Motor neuron (in vitro differentiated cells): ENCODE measurements at regions not wholly inside any gene's neighbourhood (a gene's known extent, or its start where the extent isn't known, plus 50 kb on each side); places are given as distances from the start of the nearest gene placed in this dataset.

Experiments used
- ATAC-seq, 8 experiments: fragments of 200-7000 bp; cut with Tn5 transposase; replicated peaks in 6 of 8; 2 replicates each; pipeline ENCODE4 v1.8.0; 2021; ENCODE audit warnings: mild to moderate bottlenecking in 8 of 8, moderate library complexity in 8 of 8
- H3K27ac ChIP-seq, 2 donors: fragments of 250-450 bp; sonication (Bioruptor Pico); 2 replicates each; pipeline ENCODE4 v1.9.0; 2021; ENCODE audit warnings: antibody characterized with exemption in 2 of 2, mild to moderate bottlenecking in 2 of 2, moderate library complexity in 1 of 2
- H3K4me1 ChIP-seq, 2 donors: fragments of 250-450 bp; sonication (Bioruptor Pico); replicated peaks in 1 of 2; 2 replicates each; pipeline ENCODE4 v1.6.1; 2021; ENCODE audit warnings: antibody characterized with exemption in 2 of 2, mild to moderate bottlenecking in 2 of 2, moderate library complexity in 1 of 2
- H3K4me3 ChIP-seq, 5 donors: fragments of 250-450 bp; sonication (Bioruptor Pico); 2 replicates each; pipeline ENCODE4 v1.9.0; 2021; ENCODE audit warnings: antibody characterized with exemption in 5 of 5, mild to moderate bottlenecking in 5 of 5, moderate library complexity in 4 of 5
- WGBS, 10 experiments: fragments of 450-650 bp; shearing (Covaris generic); methylation state at CpG; one replicate each; pipeline ENCODE4 v1.0.0; 2022; 5-methylcytosine and 5-hydroxymethylcytosine counted together
- in situ Hi-C, 9 experiments: fragments of 400-800 bp; cut with MboI; loops; one replicate each; pipeline ENCODE4 v1.15.0; 2021; ENCODE audit warnings: low sequenced_read_pairs in 9 of 9, low pct_unique_long_range_greater_than_20kb in 2 of 9; ENCODE audit not compliant: unreplicated experiment in 9 of 9

DNA sequence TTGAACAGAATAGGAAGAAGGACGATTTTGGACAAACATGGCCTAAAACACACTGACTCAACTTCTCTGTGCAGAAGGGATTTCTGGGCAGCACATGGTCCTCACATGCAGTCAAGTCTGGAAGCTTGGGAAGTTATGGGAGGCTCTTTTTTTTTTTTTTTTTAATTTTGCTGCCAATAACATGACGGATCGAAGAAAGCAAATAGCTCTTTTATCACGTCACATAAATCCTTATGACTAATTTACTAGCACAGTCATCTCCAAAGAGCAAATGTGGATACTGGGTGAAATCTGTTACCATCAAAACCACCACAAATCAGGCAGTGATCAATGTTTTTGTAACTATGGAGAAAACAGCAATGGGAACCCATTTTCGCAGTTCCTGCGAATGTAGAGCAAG, 193.3 kb upstream of the FAM9B start:
- in situ Hi-C loops: no loop called here
- ATAC-seq: no peak
- no peaks in the 10 kb centered on the region for H3K4me1 ChIP-seq
- H3K27ac ChIP-seq: no peak overlapping the region
- H3K4me3 ChIP-seq: no peak overlapping the region
- WGBS, 10 experiments: 65 to 100% (median 99%) methylated on average over 2 to 5 of the region's 6 CpGs; no CpG with 5 or more reads in 6 of the 10 experiments

DNA sequence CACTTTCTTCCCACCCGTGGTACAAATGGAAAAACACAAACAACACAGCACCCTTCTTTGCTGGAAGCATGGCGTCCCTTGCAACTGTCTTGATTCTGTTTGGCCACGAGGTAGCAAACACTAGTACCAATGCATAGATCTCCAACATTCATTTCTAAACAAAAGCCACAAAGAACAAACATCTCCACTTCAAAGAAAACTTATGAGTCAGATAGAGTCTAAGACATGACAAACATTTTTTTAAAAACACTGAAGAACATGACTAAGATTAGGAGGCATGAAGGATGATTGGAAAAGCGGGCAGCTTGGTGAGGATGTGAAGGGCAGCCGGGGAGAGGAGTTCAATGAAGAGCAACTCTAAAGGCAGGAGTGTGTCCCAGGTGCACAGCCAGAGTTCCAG, 197.6 kb upstream of the FAM9B start:
- H3K4me1 ChIP-seq: peaks cover 4 to 14% of the 10 kb centered on the region in 2 donors

DNA sequence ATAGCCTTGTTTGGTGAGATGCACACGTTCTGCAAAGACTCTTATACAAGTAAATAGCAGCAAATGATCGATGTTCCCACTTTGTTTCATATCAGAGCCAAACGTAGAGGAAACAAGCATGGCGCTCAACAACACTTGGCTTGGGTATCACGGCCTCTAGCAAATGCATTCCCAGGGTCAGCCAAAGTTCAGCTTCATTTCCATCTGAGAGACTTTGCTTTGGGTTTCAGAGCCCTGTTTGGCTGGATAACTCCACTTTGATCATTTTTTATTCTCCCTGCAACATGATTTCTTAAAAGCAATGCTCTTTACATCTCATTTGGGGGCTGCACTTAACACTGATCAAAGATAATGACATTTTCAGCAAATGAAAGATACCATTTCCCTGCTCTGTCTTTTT, 199.2 kb upstream of the FAM9B start:
- ATAC-seq: no peak
- no peak overlapping the region for H3K4me3 ChIP-seq
- no peak overlapping the region for H3K27ac ChIP-seq
- H3K4me1 ChIP-seq: peaks cover 4 to 16% of the 10 kb centered on the region in 2 donors
- in situ Hi-C loops: no loop called here
- WGBS, 10 experiments: 25 to 70% (median 39%) methylated on average over 2 to 5 of the region's 5 CpGs; no CpG with 5 or more reads in 6 of the 10 experiments

More for the DNA sequence above, 197.6 kb upstream of the FAM9B start:
- in situ Hi-C loops: no loop called here
- Histone ChIP-seq H3K27ac (no peak overlapping the region), H3K4me3 (no peak overlapping the region)
- no peak for ATAC-seq
- WGBS, 10 experiments: 0 to 90% (median 66%) methylated on average over 1 to 5 of the region's 5 CpGs; no CpG with 5 or more reads in 5 of the 10 experiments

DNA sequence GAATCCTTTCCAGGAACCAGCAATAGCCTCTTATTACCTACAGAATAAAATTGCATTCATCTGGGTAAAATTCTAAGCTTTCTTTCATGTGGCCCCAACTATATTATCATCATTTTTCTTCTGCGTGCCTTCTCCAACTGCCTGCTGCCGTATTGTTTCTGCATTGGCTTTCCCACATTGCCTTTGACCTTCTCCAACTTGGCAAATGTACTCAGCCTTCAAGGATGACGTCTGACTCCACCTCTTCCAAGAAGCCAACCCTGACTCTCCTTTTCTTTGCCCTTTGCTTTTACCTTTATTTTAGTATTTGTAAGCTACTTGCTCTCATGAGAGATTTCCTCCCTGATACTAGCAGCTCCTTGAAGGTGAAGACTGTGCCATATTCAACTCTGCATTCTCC, 200.4 kb upstream of the FAM9B start:
- peaks cover 4 to 16% of the 10 kb centered on the region in 2 donors for H3K4me1 ChIP-seq
- 58 to 100% (median 83%) methylated on average over 1 to 3 of the region's 3 CpGs; no CpG with 5 or more reads in 5 of the 10 experiments for WGBS, 10 experiments
- H3K4me3 ChIP-seq: no peak overlapping the region
- in situ Hi-C loops: no loop called here
- no peak overlapping the region for H3K27ac ChIP-seq
- no peak for ATAC-seq

DNA sequence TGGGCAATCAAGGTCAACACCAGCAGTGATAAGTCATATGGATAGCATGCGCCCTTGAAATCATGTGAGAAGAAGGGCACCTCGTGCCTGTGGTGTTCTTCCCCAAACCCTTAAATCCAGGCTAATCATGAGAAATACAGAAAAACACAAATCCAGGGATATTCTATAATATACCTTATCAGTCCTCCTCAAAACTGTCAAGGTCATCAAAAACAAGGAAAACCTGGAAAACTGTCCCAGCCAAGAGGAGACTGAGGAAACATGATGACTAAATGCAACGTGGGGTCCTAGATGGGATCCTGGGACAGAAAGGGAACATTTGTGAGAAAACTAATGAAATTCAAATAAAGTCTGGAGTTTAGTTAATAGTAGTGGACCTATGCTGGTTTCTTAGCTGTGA, 201.8 kb upstream of the FAM9B start:
- 14 to 90% (median 80%) methylated on average over 1 to 3 of the region's 3 CpGs; no CpG with 5 or more reads in 7 of the 10 experiments for WGBS, 10 experiments
- H3K27ac ChIP-seq: no peak overlapping the region
- H3K4me3 ChIP-seq: no peak overlapping the region
- in situ Hi-C loops: no loop called here
- H3K4me1 ChIP-seq: peaks cover 4 to 16% of the 10 kb centered on the region in 2 donors
- no peak for ATAC-seq

DNA sequence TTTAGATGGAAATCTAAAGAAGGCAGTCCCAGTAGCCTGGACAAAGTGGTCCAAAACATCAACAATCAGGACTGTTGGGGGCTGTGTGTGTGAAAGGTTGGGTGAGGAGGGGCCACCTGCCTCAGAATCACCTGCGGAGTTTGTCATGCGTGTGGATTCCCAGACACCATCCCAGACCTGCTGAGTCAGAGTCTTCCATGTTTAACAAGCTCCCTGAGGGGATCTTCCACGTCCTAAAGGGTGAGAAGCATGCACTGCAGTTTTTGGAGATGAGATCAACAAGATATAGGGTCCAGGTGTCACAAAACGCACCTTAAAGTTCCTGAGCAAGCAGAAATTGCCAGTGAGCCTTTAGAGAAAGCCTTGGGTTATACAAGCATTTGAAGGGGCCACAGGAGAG, 207.0 kb upstream of the FAM9B start:
- no peak overlapping the region for H3K4me3 ChIP-seq
- 14 to 89% methylated on average over 1 to 4 of the region's 4 CpGs; no CpG with 5 or more reads in 8 of the 10 experiments for WGBS, 10 experiments
- H3K27ac ChIP-seq: no peak overlapping the region
- in situ Hi-C loops: no loop called here
- no peak for ATAC-seq
- H3K4me1 ChIP-seq: peaks cover 0 to 2% of the 10 kb centered on the region in 2 donors

DNA sequence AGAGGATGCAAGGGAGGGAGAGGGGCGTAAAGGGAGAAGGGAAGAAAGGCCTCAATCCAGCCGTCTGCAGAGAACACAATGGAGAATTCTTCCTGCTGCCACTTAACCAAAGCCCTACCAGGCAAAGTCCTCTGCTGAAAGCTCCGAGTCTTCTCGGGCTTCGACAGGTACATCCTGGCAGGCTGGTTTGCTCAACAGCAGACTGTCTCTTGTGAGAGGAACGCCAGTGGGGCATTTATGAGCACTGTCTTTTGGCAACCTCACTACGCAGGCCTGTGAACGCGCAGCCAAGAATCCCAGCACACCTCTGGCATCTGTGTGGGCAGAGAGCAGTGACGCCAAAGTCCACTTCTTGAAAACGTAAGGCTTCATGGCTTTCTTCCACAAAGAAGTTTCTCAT, 207.5 kb upstream of the FAM9B start:
- in situ Hi-C loops: no loop called here

DNA sequence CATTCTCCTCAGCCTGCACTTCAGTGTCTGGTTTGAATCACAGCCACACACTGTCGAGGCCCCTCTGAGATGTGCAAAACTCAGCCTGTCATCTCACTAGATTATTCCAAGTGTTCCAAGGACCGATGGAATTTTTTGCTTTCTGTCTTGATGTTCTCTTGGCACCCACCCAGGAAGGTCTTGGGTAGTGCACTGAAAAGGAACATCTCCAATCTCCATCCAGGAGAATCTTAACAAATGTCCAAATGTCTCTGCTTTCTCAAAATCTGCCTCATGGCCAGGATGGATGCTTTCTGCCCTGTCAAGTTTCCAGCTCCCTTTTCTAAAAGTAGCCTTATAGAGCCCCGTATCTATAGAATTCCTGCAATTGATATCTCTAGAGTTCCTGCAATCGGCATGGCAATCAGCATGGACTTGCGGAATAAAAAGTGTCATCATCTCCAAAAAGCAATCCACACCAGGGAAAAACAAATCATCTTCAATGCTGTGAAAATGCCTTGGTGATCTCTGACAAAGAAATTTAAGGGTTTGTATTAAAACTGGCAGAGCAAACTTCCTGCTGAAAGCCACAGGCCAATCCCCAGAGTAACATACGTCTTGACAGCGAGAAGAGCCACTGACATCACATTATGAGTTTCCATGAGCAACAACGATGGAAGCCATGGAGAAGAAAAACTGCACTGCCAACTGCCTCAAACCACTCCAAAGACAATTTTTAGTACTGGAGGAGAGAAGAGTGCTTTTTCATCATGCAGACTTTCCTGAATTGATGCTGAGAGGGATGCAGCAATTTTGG, 215.3 kb upstream of the FAM9B start:
- no peak overlapping the region for H3K4me3 ChIP-seq

More for the DNA sequence above, 207.5 kb upstream of the FAM9B start:
- Histone ChIP-seq H3K4me3 (no peak overlapping the region), H3K27ac (no peak overlapping the region), H3K4me1 (peaks cover 0 to 2% of the 10 kb centered on the region in 2 donors)
- 40 to 100% (median 77%) methylated on average over 1 to 10 of the region's 11 CpGs; no CpG with 5 or more reads in 6 of the 10 experiments for WGBS, 10 experiments
- ATAC-seq: no peak

DNA sequence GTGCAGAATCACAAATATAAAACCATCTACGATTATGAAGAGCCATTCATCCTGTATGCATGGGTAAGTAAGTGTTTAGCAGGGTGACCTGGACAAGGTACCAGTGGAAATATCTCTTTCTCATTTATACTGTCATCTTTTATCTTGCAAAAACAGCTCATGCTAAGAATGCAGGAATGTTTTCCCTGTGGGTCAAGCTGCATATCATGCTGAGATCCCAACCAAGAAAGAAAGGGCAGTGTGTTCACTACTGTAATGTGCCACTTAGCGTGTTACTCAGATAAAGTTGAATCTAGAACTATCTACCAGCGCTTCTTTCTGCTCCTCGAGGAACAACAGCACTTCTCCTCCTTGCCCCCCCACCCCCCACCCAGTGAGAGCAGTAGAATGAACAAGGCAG, 212.7 kb upstream of the TBL1X start:
- Histone ChIP-seq H3K27ac (no peak overlapping the region), H3K4me1 (peaks cover 0 to 5% of the 10 kb centered on the region in 2 donors), H3K4me3 (no peak overlapping the region)
- 31 to 82% (median 40%) methylated on average over 1 to 4 of the region's 4 CpGs; no CpG with 5 or more reads in 5 of the 10 experiments for WGBS, 10 experiments
- in situ Hi-C loops: no loop called here
- no peak for ATAC-seq

More for the DNA sequence above, 215.3 kb upstream of the FAM9B start:
- WGBS, 10 experiments: 68 to 100% (median 86%) methylated on average over 1 to 5 of the region's 8 CpGs; no CpG with 5 or more reads in 7 of the 10 experiments
- peak in 1 of 8 experiments; percentile 36 for ATAC-seq
- Histone ChIP-seq H3K4me1 (peaks cover 0 to 5% of the 10 kb centered on the region in 2 donors), H3K27ac (no peak overlapping the region)
- in situ Hi-C loops: no loop called here

DNA sequence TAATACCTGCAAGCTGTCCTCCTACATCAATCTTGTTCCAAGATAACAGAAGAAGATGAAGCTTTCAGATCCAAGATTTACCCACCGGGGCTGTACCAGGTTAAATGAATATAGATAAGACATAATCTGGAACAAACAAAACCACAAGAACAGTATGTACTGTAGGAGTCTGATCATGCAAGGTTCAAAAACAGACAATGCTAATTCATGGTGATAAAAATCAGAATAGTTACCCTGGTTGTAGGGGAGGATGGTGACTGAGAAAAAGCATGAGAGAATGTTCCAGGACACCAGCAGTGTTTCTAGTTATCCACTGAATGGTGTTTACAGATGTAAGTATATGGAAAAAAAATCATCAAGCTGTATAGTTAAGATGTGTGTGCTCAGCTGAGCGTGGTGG, 211.6 kb upstream of the TBL1X start:
- H3K4me3 ChIP-seq: no peak overlapping the region
- in situ Hi-C loops: no loop called here
- no peak for ATAC-seq
- no peak overlapping the region for H3K27ac ChIP-seq
- H3K4me1 ChIP-seq: peaks cover 0 to 5% of the 10 kb centered on the region in 2 donors
- WGBS, 10 experiments: 16 to 100% (median 86%) methylated on average over 1 to 2 of the region's 2 CpGs; no CpG with 5 or more reads in 7 of the 10 experiments

DNA sequence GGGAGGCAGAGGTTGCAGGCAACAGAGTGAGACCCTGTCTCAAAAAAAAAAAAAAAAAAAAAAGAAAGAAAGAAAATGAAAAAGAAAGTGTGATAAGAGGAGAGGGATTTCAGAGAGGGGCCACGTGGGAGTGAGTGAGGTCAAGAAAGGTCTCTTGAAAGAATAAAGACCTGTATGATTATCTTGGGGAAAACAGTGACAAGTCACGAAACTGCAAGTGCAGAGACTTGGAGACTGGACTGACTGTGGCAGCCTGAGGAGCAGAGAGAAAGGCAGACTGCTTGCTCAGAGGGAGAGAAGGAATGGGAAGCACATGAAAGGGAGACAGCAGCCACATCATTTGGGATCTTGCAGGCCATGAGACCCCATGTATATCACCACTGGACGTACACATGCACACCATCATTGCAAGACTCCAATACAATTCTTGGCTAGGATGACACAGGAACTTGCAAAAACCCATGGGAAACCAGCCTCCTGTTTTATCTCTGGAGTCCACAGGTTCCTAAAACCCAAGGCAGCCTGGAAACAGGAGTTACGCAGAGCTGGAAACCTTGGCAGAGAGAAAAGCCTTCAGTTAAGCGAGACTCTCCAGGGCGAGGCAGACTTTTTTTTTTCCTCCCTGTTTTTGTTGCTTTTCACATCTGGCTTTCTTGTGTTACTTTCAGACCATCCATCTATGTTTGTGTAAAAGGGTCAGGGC, 207.0 kb upstream of the TBL1X start:
- no peak for ATAC-seq
- WGBS, 10 experiments: 50 to 100% (median 68%) methylated on average over 1 to 6 of the region's 6 CpGs; no CpG with 5 or more reads in 2 of the 10 experiments

DNA sequence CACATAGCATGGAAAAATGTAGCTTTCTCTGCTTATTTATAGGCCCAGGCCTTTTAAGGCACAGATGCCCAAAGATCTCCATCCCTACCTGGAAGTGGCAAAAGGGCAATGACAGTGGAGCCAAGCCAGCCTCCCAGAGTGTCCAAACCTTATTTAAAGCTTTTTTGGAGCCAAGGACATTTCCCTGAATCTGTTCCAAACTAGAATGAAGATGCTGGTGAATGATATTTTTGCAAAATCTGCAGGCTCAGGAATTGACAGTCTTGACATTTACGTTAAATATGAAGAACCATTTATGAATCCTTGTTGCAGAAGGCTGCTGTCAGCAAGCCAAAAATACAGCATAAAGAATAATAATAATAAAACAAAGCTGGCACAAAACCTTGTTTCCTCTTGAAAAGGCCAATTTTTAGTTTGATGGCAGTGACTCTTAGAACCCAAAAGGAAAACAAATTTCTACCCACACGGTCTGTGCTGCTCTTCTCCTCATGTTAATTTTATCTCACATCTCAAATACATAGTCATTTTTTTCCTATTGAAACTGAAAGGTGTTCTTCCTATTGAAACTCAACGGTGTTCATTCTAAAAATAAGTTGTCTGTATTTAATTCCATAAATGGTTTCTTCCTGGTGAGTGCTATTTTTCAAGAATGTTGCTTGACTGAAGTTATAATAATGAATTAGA, 206.3 kb upstream of the TBL1X start:
- in situ Hi-C loops: no loop called here
- H3K27ac ChIP-seq: no peak overlapping the region
- H3K4me3 ChIP-seq: no peak overlapping the region
- H3K4me1 ChIP-seq: no peaks in the 10 kb centered on the region
- 17 to 100% (median 50%) methylated on average over 1 to 3 of the region's 3 CpGs; no CpG with 5 or more reads in 5 of the 10 experiments for WGBS, 10 experiments
- no peak for ATAC-seq

More for the DNA sequence above, 207.0 kb upstream of the TBL1X start:
- Histone ChIP-seq H3K4me3 (no peak overlapping the region), H3K27ac (no peak overlapping the region), H3K4me1 (no peaks in the 10 kb centered on the region)
- in situ Hi-C loops: no loop called here

DNA sequence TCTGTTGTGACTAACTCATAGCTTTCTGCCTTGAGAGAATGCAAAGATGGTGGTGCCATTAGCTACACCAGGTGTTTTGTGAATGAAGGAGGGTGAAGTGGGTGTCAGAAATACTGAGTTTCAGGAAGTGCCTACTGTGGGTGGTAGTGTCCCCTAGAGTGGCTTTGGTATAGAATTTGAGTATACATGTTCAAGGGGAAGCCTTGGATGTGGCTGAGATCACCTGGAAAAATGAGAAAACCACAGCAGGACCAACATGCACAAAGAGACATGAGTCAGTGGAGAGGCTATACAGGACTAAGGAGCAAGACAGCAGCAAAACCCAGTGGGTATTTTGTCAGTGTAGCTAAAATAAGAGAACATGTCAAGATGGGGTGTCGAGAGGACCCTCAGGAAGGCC, 204.3 kb upstream of the TBL1X start:
- H3K27ac ChIP-seq: no peak overlapping the region
- ATAC-seq: no peak
- WGBS, 10 experiments: 80% methylated on average over 1 of the region's 1 CpG; no CpG with 5 or more reads in 9 of the 10 experiments
- no peak overlapping the region for H3K4me3 ChIP-seq
- in situ Hi-C loops: no loop called here
- H3K4me1 ChIP-seq: no peaks in the 10 kb centered on the region
